ENCODE measurements at regions not wholly inside any gene's neighbourhood (a gene's known extent, or its start where the extent isn't known, plus 50 kb on each side); places are given as distances from the start of the nearest gene placed in this dataset.

DNA sequence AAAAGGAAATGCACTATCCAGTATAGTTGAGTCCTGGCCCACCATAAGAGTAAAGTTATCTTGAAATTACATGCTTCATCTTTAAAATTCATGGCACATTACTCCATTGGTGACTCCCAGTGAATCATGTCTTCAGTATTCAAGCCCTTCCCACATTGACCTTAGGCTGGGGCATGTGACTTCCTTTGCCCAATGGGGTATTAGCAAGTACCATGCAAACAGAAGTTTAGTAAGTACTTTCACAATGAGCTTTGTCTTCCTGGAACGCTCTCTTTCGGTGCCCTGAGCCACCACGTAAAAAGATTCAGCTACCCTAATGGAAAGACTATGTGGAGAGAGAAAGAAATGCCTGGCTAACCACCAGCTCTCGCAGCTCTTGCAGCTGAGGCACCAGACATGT, 235.4 kb downstream of the HNRNPD start:
- no CpG with 5 or more reads among the region's 4 CpGs for WGBS (ENCODE audit: insufficient coverage)
- no peak overlapping the region for H3K27ac Mint-ChIP-seq
- intact Hi-C loops (cut with micrococcal nuclease) = no loop called here

DNA sequence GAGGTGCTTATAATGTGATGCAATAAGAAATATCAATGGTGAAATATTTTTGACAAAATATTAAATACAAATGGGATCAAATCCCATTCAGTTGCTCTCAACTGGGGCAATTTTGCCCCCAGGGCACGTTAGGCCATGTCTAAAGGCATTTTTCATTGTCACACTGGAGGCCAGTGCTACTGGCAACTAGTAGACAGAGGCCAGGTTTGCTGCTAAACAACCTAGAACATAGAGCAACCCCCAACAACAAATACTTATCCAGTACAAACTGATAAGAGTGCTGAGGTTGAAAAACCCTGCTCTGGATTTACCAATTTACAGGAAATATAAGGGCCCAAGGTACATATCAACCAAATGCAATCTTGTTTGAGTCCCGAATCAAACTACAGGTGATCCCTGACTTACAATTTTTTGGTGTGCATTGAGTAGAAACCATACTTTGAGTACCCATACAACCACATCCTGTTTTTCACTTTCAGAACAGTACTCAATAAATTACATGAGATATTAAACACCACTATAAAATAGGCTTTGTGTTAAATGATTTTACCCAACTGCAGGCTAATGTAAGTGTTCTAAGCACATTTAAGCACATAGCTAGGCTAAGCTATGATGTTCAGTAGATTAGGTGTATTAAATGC, 237.5 kb downstream of the HNRNPD start:
- intact Hi-C loops (cut with micrococcal nuclease) = no loop called here
- H3K4me3 ChIP-seq (replicated peaks in 1 of 3; ENCODE audit: low read depth in 2 of 3, low read length in 3 of 3) = no peak overlapping the region
- no peaks in the 10 kb centered on the region for H3K9me3 ChIP-seq (replicated peaks in 1 of 2; ENCODE audit: control insufficient read depth in 1 of 2, insufficient read depth in 1 of 2, low read length in 2 of 2)
- Mint-ChIP-seq H3K27me3 (ENCODE audit: low read depth in 3 of 3) (peaks cover 0 to 1% (median 0%) of the 10 kb centered on the region in 3 donors), H3K4me3 (no peak overlapping the region), H3K36me3 (no peaks in the 10 kb centered on the region), H3K4me1 (no peaks in the 10 kb centered on the region), H3K9me3 (peaks cover 0 to 4% (median 0%) of the 10 kb centered on the region in 7 donors), H3K27ac (no peak overlapping the region)
- 36% methylated on average over 2 of the region's 2 CpGs for WGBS (ENCODE audit: insufficient coverage)
- no peak overlapping the region for H3K4me2 ChIP-seq (replicated peaks; ENCODE audit: extremely low read depth, low read length, poor library complexity, severe bottlenecking)
- no peak overlapping the region for H2AFZ ChIP-seq (ENCODE audit: insufficient read depth, low read depth, low read length, poor library complexity, severe bottlenecking)
- no peaks in the 10 kb centered on the region for H4K20me1 ChIP-seq (ENCODE audit: insufficient read depth, low read length)
- no peak for DNase-seq
- no peaks in the 10 kb centered on the region for H3K79me2 ChIP-seq (ENCODE audit: insufficient read depth, low read length)
- TF ChIP-seq, protein P1, sequence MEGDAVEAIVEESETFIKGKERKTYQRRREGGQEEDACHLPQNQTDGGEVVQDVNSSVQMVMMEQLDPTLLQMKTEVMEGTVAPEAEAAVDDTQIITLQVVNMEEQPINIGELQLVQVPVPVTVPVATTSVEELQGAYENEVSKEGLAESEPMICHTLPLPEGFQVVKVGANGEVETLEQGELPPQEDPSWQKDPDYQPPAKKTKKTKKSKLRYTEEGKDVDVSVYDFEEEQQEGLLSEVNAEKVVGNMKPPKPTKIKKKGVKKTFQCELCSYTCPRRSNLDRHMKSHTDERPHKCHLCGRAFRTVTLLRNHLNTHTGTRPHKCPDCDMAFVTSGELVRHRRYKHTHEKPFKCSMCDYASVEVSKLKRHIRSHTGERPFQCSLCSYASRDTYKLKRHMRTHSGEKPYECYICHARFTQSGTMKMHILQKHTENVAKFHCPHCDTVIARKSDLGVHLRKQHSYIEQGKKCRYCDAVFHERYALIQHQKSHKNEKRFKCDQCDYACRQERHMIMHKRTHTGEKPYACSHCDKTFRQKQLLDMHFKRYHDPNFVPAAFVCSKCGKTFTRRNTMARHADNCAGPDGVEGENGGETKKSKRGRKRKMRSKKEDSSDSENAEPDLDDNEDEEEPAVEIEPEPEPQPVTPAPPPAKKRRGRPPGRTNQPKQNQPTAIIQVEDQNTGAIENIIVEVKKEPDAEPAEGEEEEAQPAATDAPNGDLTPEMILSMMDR (IDR thresholded peaks at IDR 0.05) = no peak
- H3K4me1 ChIP-seq (ENCODE audit: control insufficient read depth in 1 of 2, insufficient read depth in 2 of 2, low read length in 2 of 2) = no peaks in the 10 kb centered on the region
- no peak overlapping the region for H3K27ac ChIP-seq (ENCODE audit: low read depth in 1 of 2, low read length in 2 of 2)
- no peaks in the 10 kb centered on the region for H3K27me3 ChIP-seq (ENCODE audit: control insufficient read depth in 2 of 2, insufficient read depth in 2 of 2, low read length in 2 of 2)
- H3K36me3 ChIP-seq (replicated peaks in 1 of 2; ENCODE audit: control insufficient read depth in 1 of 2, insufficient read depth in 2 of 2, low read length in 2 of 2) = no peaks in the 10 kb centered on the region
- no peak overlapping the region for H3K9ac ChIP-seq (ENCODE audit: insufficient read depth, low read length, poor library complexity, severe bottlenecking)

More for the DNA sequence above, 235.4 kb downstream of the HNRNPD start:
- TF ChIP-seq, protein P1 (IDR thresholded peaks at IDR 0.05) = no peak
- Histone ChIP-seq H3K79me2 (ENCODE audit: insufficient read depth, low read length) (no peaks in the 10 kb centered on the region), H3K4me1 (ENCODE audit: control insufficient read depth in 1 of 2, insufficient read depth in 2 of 2, low read length in 2 of 2) (no peaks in the 10 kb centered on the region), H4K20me1 (ENCODE audit: insufficient read depth, low read length) (no peaks in the 10 kb centered on the region), H3K27ac (ENCODE audit: low read depth in 1 of 2, low read length in 2 of 2) (no peak overlapping the region), H3K36me3 (replicated peaks in 1 of 2; ENCODE audit: control insufficient read depth in 1 of 2, insufficient read depth in 2 of 2, low read length in 2 of 2) (no peaks in the 10 kb centered on the region), H3K9me3 (replicated peaks in 1 of 2; ENCODE audit: control insufficient read depth in 1 of 2, insufficient read depth in 1 of 2, low read length in 2 of 2) (no peaks in the 10 kb centered on the region), H3K4me2 (replicated peaks; ENCODE audit: extremely low read depth, low read length, poor library complexity, severe bottlenecking) (no peak overlapping the region), H3K4me3 (replicated peaks in 1 of 3; ENCODE audit: low read depth in 2 of 3, low read length in 3 of 3) (no peak overlapping the region), H2AFZ (ENCODE audit: insufficient read depth, low read depth, low read length, poor library complexity, severe bottlenecking) (no peak overlapping the region), H3K27me3 (ENCODE audit: control insufficient read depth in 2 of 2, insufficient read depth in 2 of 2, low read length in 2 of 2) (no peaks in the 10 kb centered on the region), H3K9ac (ENCODE audit: insufficient read depth, low read length, poor library complexity, severe bottlenecking) (no peak overlapping the region)
- no peaks in the 10 kb centered on the region for H3K4me1 Mint-ChIP-seq
- no peak for DNase-seq
- H3K27me3 Mint-ChIP-seq (ENCODE audit: low read depth in 3 of 3) = peaks cover 0 to 1% (median 0%) of the 10 kb centered on the region in 3 donors
- H3K9me3 Mint-ChIP-seq = peaks cover 0 to 4% (median 0%) of the 10 kb centered on the region in 7 donors
- H3K4me3 Mint-ChIP-seq = no peak overlapping the region
- H3K36me3 Mint-ChIP-seq = no peaks in the 10 kb centered on the region

All from CD14-positive monocyte (primary cell).